ENCODE measurements at regions not wholly inside any gene's neighbourhood (a gene's known extent, or its start where the extent isn't known, plus 50 kb on each side); places are given as distances from the start of the nearest gene placed in this dataset.

- no peak overlapping the region for H3K9ac ChIP-seq (ENCODE audit: control insufficient read depth, extremely low read depth, insufficient read depth, low read length)
- H3K27me3 ChIP-seq (ENCODE audit: control insufficient read depth, extremely low read depth, insufficient read depth, low read length): no peaks in the 10 kb centered on the region
- no peaks in the 10 kb centered on the region for H3K4me1 ChIP-seq (ENCODE audit: control insufficient read depth, extremely low read depth, insufficient read depth, low read length)
- FAIRE-seq (no peak), DNase-seq (ENCODE audit: low read depth, low spot score) (no peak)
- H4K20me1 ChIP-seq (ENCODE audit: control insufficient read depth, extremely low read depth, insufficient read depth, low read length): no peaks in the 10 kb centered on the region
- H3K9me1 ChIP-seq (ENCODE audit: control insufficient read depth, extremely low read depth, insufficient read depth, low read length): no peaks in the 10 kb centered on the region
- no peak overlapping the region for H2AFZ ChIP-seq (ENCODE audit: control insufficient read depth, low read length)
- no peak overlapping the region for H3K4me3 ChIP-seq (ENCODE audit: control insufficient read depth in 2 of 3, extremely low read depth in 1 of 3, insufficient read depth in 2 of 3, low read depth in 1 of 3, low read length in 3 of 3)
- no peak overlapping the region for H3K27ac ChIP-seq (ENCODE audit: control insufficient read depth, insufficient read depth, low read length)
- no peaks in the 10 kb centered on the region for H3K36me3 ChIP-seq (ENCODE audit: control insufficient read depth in 2 of 2, extremely low read depth in 1 of 2, insufficient read depth in 2 of 2, low read length in 2 of 2)
- no peak overlapping the region for H3K4me2 ChIP-seq (ENCODE audit: control insufficient read depth, extremely low read depth, insufficient read depth, low read depth, low read length)
- dilution Hi-C loops (cut with MboI; ENCODE audit: extremely low pct_ligation_motif_present, low sequenced_read_pairs): no loop called here
- H3K9me3 ChIP-seq (ENCODE audit: control insufficient read depth, low read depth, low read length): no peaks in the 10 kb centered on the region
- no peaks in the 10 kb centered on the region for H3K79me2 ChIP-seq (ENCODE audit: control insufficient read depth, insufficient read depth, low read length)
- TF ChIP-seq EZH2 (IDR thresholded peaks at IDR 0.05; ENCODE audit: low read length) (no peak), CTCF (optimal IDR thresholded peaks at IDR 0.05 in 1 of 3, IDR thresholded peaks at IDR 0.05 in 1 of 3, conservative IDR thresholded peaks at IDR 0.05 in 1 of 3; ENCODE audit: extremely low read depth in 1 of 3, insufficient read depth in 2 of 3, low read length in 3 of 3) (no peak)
These were observed 95.7 kb downstream of the SPRY2 start for GRCh38 chr13:80245162-80245733.

- Histone ChIP-seq H3K27me3 (ENCODE audit: control insufficient read depth, extremely low read depth, insufficient read depth, low read length) (no peaks in the 10 kb centered on the region), H3K9me1 (ENCODE audit: control insufficient read depth, extremely low read depth, insufficient read depth, low read length) (no peaks in the 10 kb centered on the region), H3K79me2 (ENCODE audit: control insufficient read depth, insufficient read depth, low read length) (no peaks in the 10 kb centered on the region), H3K4me2 (ENCODE audit: control insufficient read depth, extremely low read depth, insufficient read depth, low read depth, low read length) (no peak overlapping the region), H3K36me3 (ENCODE audit: control insufficient read depth in 2 of 2, extremely low read depth in 1 of 2, insufficient read depth in 2 of 2, low read length in 2 of 2) (no peaks in the 10 kb centered on the region), H4K20me1 (ENCODE audit: control insufficient read depth, extremely low read depth, insufficient read depth, low read length) (no peaks in the 10 kb centered on the region), H3K4me1 (ENCODE audit: control insufficient read depth, extremely low read depth, insufficient read depth, low read length) (no peaks in the 10 kb centered on the region), H2AFZ (ENCODE audit: control insufficient read depth, low read length) (no peak overlapping the region), H3K9ac (ENCODE audit: control insufficient read depth, extremely low read depth, insufficient read depth, low read length) (no peak overlapping the region), H3K27ac (ENCODE audit: control insufficient read depth, insufficient read depth, low read length) (no peak overlapping the region), H3K9me3 (ENCODE audit: control insufficient read depth, low read depth, low read length) (no peaks in the 10 kb centered on the region), H3K4me3 (ENCODE audit: control insufficient read depth in 2 of 3, extremely low read depth in 1 of 3, insufficient read depth in 2 of 3, low read depth in 1 of 3, low read length in 3 of 3) (no peak overlapping the region)
- dilution Hi-C loops (cut with MboI; ENCODE audit: extremely low pct_ligation_motif_present, low sequenced_read_pairs): no loop called here
- TF ChIP-seq CTCF (optimal IDR thresholded peaks at IDR 0.05 in 1 of 3, IDR thresholded peaks at IDR 0.05 in 1 of 3, conservative IDR thresholded peaks at IDR 0.05 in 1 of 3; ENCODE audit: extremely low read depth in 1 of 3, insufficient read depth in 2 of 3, low read length in 3 of 3): no peak
- TF ChIP-seq EZH2 (IDR thresholded peaks at IDR 0.05; ENCODE audit: low read length): no peak
- FAIRE-seq (no peak), DNase-seq (ENCODE audit: low read depth, low spot score) (no peak)
These were observed 96.4 kb downstream of the SPRY2 start for GRCh38 chr13:80244574-80244973.

Data from keratinocyte (primary cell).